Vagina (tissue), 2 donors: ENCODE measurements at regions not wholly inside any gene's neighbourhood (a gene's known extent, or its start where the extent isn't known, plus 50 kb on each side); places are given as distances from the start of the nearest gene placed in this dataset.

Source experiments
- POLR2A ChIP-seq, 2 donors: fragments of 450-650 bp; IDR thresholded peaks; one replicate each; pipeline ENCODE4 v1.6.1; 2017; ENCODE audit warnings: antibody characterized with exemption in 2 of 2, mild to moderate bottlenecking in 2 of 2, moderate library complexity in 2 of 2
- TF ChIP-seq, protein P1 (sequence below), 3 experiments: fragments of 450-650 bp in 2 of 3; fragments of 200-600 bp in 1 of 3; sonication (generic) in 1 of 3; IDR thresholded peaks; one replicate each; pipeline ENCODE4 v1.5.1; 2017 to 2019; ENCODE audit warnings: antibody characterized with exemption in 3 of 3, mild to moderate bottlenecking in 2 of 3, moderate library complexity in 2 of 3

DNA sequence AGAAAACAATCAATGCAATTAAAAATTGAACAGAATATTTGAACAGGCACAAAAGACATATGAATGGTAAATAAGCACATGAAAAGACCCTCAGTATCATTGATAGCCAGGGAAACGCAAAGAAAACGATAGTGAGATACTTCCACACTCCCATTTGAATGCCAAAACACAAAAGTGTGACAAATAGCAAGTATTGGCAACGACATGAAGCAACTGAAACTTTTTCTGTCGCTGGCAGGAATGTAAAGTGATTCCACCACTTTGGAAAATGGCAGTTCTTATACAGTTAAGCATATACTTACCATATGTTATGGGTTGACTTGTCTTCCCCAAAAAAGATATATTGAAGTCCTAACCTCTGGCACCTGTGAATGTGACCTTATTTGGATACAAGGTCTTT, 62.9 kb upstream of the NAV2 start:
- TF ChIP-seq POLR2A (IDR thresholded peaks at IDR 0.05), result no peak
- TF ChIP-seq, protein P1, sequence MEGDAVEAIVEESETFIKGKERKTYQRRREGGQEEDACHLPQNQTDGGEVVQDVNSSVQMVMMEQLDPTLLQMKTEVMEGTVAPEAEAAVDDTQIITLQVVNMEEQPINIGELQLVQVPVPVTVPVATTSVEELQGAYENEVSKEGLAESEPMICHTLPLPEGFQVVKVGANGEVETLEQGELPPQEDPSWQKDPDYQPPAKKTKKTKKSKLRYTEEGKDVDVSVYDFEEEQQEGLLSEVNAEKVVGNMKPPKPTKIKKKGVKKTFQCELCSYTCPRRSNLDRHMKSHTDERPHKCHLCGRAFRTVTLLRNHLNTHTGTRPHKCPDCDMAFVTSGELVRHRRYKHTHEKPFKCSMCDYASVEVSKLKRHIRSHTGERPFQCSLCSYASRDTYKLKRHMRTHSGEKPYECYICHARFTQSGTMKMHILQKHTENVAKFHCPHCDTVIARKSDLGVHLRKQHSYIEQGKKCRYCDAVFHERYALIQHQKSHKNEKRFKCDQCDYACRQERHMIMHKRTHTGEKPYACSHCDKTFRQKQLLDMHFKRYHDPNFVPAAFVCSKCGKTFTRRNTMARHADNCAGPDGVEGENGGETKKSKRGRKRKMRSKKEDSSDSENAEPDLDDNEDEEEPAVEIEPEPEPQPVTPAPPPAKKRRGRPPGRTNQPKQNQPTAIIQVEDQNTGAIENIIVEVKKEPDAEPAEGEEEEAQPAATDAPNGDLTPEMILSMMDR (IDR thresholded peaks at IDR 0.05), result no peak
